ENCODE measurements at regions not wholly inside any gene's neighbourhood (a gene's known extent, or its start where the extent isn't known, plus 50 kb on each side); places are given as distances from the start of the nearest gene placed in this dataset.

DNA sequence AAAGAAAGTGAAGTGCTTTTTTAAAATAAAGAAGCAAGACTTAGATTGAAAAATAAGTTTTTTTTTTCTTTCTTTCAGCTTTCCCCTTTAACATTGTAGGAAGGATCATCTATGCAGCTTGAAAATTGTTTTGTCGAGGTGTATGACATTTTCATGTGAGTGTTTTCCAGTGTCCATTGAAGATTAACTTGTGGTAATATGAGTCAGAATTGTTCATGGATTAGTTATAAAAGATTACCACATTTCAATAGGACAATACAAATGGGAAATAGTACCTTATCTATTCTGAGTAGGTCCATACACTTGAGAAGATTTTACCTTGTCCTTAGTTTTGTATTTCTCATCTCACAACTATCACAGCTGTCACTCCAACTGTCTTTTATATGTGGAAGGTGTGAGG lies 1234.7 kb downstream of the NSUN3 start:
- TF ChIP-seq, protein P1, sequence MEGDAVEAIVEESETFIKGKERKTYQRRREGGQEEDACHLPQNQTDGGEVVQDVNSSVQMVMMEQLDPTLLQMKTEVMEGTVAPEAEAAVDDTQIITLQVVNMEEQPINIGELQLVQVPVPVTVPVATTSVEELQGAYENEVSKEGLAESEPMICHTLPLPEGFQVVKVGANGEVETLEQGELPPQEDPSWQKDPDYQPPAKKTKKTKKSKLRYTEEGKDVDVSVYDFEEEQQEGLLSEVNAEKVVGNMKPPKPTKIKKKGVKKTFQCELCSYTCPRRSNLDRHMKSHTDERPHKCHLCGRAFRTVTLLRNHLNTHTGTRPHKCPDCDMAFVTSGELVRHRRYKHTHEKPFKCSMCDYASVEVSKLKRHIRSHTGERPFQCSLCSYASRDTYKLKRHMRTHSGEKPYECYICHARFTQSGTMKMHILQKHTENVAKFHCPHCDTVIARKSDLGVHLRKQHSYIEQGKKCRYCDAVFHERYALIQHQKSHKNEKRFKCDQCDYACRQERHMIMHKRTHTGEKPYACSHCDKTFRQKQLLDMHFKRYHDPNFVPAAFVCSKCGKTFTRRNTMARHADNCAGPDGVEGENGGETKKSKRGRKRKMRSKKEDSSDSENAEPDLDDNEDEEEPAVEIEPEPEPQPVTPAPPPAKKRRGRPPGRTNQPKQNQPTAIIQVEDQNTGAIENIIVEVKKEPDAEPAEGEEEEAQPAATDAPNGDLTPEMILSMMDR (IDR thresholded peaks at IDR 0.05), result no peak
- TF ChIP-seq POLR2A (IDR thresholded peaks at IDR 0.05), result no peak
